ENCODE measurements at regions not wholly inside any gene's neighbourhood (a gene's known extent, or its start where the extent isn't known, plus 50 kb on each side); places are given as distances from the start of the nearest gene placed in this dataset.

DNA sequence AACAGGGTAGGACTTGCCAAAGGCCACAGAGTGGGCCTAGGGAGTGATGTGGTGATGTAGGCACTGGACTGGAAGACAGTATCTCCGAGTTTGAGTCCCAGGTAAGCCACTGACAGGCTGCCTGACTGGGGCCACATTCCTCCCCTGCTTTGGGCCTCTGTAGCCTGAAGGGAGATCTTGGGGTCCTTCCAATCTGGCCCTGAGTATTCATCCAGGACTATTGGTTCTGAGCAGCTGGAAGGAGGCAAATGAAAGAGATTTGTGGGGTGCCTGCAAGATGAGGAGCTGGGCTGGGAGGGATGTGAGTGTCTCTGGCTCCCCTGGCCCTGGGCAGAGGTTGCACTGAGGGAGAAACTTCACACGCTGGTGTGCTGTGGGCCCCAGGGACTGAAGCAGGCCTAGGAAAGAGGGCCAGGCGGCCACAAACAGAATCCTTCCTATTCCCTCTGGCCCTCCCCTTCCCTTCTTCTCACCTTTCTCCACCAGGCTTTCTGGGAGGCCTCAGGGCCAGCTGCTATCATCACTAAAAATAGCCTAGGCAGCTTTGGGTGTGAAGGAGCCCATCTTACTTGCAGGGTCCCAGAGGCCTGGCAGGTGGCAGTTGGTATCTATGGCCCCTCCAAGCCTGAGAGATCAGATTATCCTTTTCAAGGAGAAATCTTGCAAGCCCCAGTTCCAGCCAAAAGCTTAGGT lies 70.1 kb downstream of the PJA1 start:
- H2BK120ac ChIP-seq (ENCODE audit: insufficient read depth, low read length, poor library complexity), result peak overlapping the region; percentile 5
- no peaks in the 10 kb centered on the region for H3K9me3 ChIP-seq (ENCODE audit: insufficient read depth, low read depth, low read length)
- peaks cover 24 to 26% of the 10 kb centered on the region in 2 experiments for H3K4me1 ChIP-seq (ENCODE audit: control insufficient read depth in 1 of 2, insufficient read depth in 2 of 2, low read length in 2 of 2)
- no peak overlapping the region for H3K4me3 ChIP-seq (ENCODE audit: low read depth, low read length)
- no peak overlapping the region for H3K4ac ChIP-seq (ENCODE audit: low read depth, low read length)
- H3K79me2 ChIP-seq (ENCODE audit: control insufficient read depth, insufficient read depth, low read length, poor library complexity), result no peaks in the 10 kb centered on the region
- peaks cover 1% of the 10 kb centered on the region for H3K79me1 ChIP-seq (ENCODE audit: low read length)
- H2BK12ac ChIP-seq (ENCODE audit: low read length), result peak overlapping the region; percentile 5
- no peaks in the 10 kb centered on the region for H3K36me3 ChIP-seq (ENCODE audit: control insufficient read depth in 1 of 2, insufficient read depth in 2 of 2, low read length in 2 of 2)
- H3K4me2 ChIP-seq (ENCODE audit: low read length), result no peak overlapping the region
- H2AFZ ChIP-seq (ENCODE audit: insufficient read depth, low read length, poor library complexity), result no peak overlapping the region
- no peaks in the 10 kb centered on the region for H3K27me3 ChIP-seq (ENCODE audit: insufficient read depth, low read length)
- no peak overlapping the region for H3K14ac ChIP-seq (ENCODE audit: low read length)
- no peak overlapping the region for H4K12ac ChIP-seq (ENCODE audit: low read depth, low read length)
- no CpG with 5 or more reads among the region's 3 CpGs for WGBS (ENCODE audit: extremely low coverage, insufficient coverage, insufficient read length)
- peak overlapping the region; percentile 66 for H4K91ac ChIP-seq (ENCODE audit: low read depth, low read length)
- no peak overlapping the region for H3K9ac ChIP-seq (ENCODE audit: low read length)
- DNase-seq, result no peak
- no peak overlapping the region for H3K18ac ChIP-seq (ENCODE audit: low read length)
- H3K23ac ChIP-seq (ENCODE audit: low read length), result no peak overlapping the region
- H2BK5ac ChIP-seq (ENCODE audit: low read depth, low read length, poor library complexity), result no peak overlapping the region
- H2AK5ac ChIP-seq (ENCODE audit: low read length), result no peak overlapping the region
- no peak overlapping the region for H4K8ac ChIP-seq (ENCODE audit: low read depth, low read length)
- H3K27ac ChIP-seq (ENCODE audit: low read depth, low read length), result no peak overlapping the region

DNA sequence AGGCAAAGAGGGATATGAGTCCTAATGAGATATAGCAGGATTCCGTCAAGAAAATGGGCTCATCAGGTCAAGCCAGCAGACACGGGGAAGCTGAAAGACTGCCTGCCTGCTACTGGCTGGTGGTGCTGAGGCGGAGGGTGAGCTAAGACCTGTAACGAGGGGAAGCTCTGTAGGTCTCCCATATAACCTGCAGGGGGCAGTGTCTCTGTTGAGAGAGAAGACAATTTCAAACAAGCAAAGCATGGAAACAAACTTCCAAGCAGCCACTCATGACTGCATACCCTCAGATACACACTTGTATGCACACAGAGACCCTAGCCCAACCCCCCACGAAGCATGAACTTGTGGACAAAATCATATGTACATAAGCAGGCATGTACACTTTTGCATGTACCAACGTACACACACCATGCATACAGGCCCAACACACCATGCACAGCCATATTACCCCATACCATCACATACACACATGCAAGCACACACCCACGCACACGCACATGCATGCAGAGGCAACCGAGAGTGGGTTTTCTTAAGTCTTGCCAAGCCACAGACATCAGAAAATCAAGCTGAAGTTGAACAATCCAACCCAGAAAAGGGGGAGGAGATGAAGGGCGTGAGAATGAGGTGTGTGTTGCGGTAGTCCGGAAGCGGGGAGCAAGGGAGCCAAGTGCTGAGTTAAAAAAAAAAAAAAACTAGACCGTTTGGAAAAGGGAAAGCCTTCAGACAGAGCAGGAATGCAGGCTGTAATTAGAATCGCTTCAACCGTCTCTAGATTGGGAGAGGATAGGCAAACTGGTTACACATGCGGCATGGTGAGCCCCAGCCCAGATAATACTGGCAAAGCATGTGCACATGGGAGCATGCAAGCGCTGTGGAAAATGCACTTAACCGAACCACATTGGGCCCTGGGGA lies 71.0 kb downstream of the PJA1 start:
- H3K27me3 ChIP-seq (ENCODE audit: insufficient read depth, low read length), result no peaks in the 10 kb centered on the region
- H2AK5ac ChIP-seq (ENCODE audit: low read length), result no peak overlapping the region
- no peak overlapping the region for H3K27ac ChIP-seq (ENCODE audit: low read depth, low read length)
- no peak overlapping the region for H3K9ac ChIP-seq (ENCODE audit: low read length)
- no peak overlapping the region for H3K4me2 ChIP-seq (ENCODE audit: low read length)
- H3K9me3 ChIP-seq (ENCODE audit: insufficient read depth, low read depth, low read length), result no peaks in the 10 kb centered on the region
- H4K8ac ChIP-seq (ENCODE audit: low read depth, low read length), result no peak overlapping the region
- H2BK120ac ChIP-seq (ENCODE audit: insufficient read depth, low read length, poor library complexity), result no peak overlapping the region
- H3K36me3 ChIP-seq (ENCODE audit: control insufficient read depth in 1 of 2, insufficient read depth in 2 of 2, low read length in 2 of 2), result no peaks in the 10 kb centered on the region
- no CpG with 5 or more reads among the region's 19 CpGs for WGBS (ENCODE audit: extremely low coverage, insufficient coverage, insufficient read length)
- peaks cover 22 to 23% of the 10 kb centered on the region in 2 experiments for H3K4me1 ChIP-seq (ENCODE audit: control insufficient read depth in 1 of 2, insufficient read depth in 2 of 2, low read length in 2 of 2)
- no peak overlapping the region for H3K14ac ChIP-seq (ENCODE audit: low read length)
- H4K12ac ChIP-seq (ENCODE audit: low read depth, low read length), result no peak overlapping the region
- H3K18ac ChIP-seq (ENCODE audit: low read length), result no peak overlapping the region
- no peak overlapping the region for H2BK12ac ChIP-seq (ENCODE audit: low read length)
- H3K4ac ChIP-seq (ENCODE audit: low read depth, low read length), result no peak overlapping the region
- H3K79me1 ChIP-seq (ENCODE audit: low read length), result no peaks in the 10 kb centered on the region
- no peak overlapping the region for H2BK5ac ChIP-seq (ENCODE audit: low read depth, low read length, poor library complexity)
- DNase-seq, result peak; percentile 35 to 82
- H4K91ac ChIP-seq (ENCODE audit: low read depth, low read length), result peak overlapping the region; percentile 66
- no peak overlapping the region for H3K23ac ChIP-seq (ENCODE audit: low read length)
- H3K79me2 ChIP-seq (ENCODE audit: control insufficient read depth, insufficient read depth, low read length, poor library complexity), result no peaks in the 10 kb centered on the region
- no peak overlapping the region for H2AFZ ChIP-seq (ENCODE audit: insufficient read depth, low read length, poor library complexity)
- H3K4me3 ChIP-seq (ENCODE audit: low read depth, low read length), result no peak overlapping the region

DNA sequence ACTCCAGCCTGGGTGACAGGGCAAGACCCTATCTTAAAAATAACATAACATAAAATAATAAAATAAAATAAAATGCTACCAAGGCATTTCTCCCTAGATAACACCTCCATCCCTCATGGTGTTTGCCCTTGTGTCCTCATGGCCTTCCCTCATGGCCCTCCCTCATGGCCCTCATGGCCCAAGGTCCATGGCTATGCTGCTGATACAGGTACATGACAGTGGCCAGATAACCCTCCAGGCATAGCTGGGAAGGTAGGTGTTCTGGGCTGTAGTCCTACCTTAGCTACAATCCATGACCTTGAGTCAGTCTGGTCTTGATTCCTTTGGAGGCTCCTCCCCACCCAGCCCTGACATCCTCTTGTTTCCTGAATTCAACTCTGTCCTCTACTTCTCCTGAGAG lies 75.2 kb downstream of the PJA1 start:
- H3K36me3 ChIP-seq (ENCODE audit: control insufficient read depth in 1 of 2, insufficient read depth in 2 of 2, low read length in 2 of 2), result no peaks in the 10 kb centered on the region
- no peak overlapping the region for H3K4ac ChIP-seq (ENCODE audit: low read depth, low read length)
- no peak overlapping the region for H4K8ac ChIP-seq (ENCODE audit: low read depth, low read length)
- H3K9ac ChIP-seq (ENCODE audit: low read length), result no peak overlapping the region
- no peak overlapping the region for H3K4me3 ChIP-seq (ENCODE audit: low read depth, low read length)
- no peak overlapping the region for H3K18ac ChIP-seq (ENCODE audit: low read length)
- H3K4me2 ChIP-seq (ENCODE audit: low read length), result no peak overlapping the region
- H2BK5ac ChIP-seq (ENCODE audit: low read depth, low read length, poor library complexity), result no peak overlapping the region
- H3K27ac ChIP-seq (ENCODE audit: low read depth, low read length), result no peak overlapping the region
- no peak overlapping the region for H2BK120ac ChIP-seq (ENCODE audit: insufficient read depth, low read length, poor library complexity)
- H3K79me2 ChIP-seq (ENCODE audit: control insufficient read depth, insufficient read depth, low read length, poor library complexity), result no peaks in the 10 kb centered on the region
- no peak overlapping the region for H4K12ac ChIP-seq (ENCODE audit: low read depth, low read length)
- H3K9me3 ChIP-seq (ENCODE audit: insufficient read depth, low read depth, low read length), result no peaks in the 10 kb centered on the region
- no peak overlapping the region for H3K14ac ChIP-seq (ENCODE audit: low read length)
- H2AK5ac ChIP-seq (ENCODE audit: low read length), result no peak overlapping the region
- H2AFZ ChIP-seq (ENCODE audit: insufficient read depth, low read length, poor library complexity), result no peak overlapping the region
- H3K4me1 ChIP-seq (ENCODE audit: control insufficient read depth in 1 of 2, insufficient read depth in 2 of 2, low read length in 2 of 2), result peaks cover 22 to 29% of the 10 kb centered on the region in 2 experiments
- H3K23ac ChIP-seq (ENCODE audit: low read length), result no peak overlapping the region
- peaks cover 2% of the 10 kb centered on the region for H3K79me1 ChIP-seq (ENCODE audit: low read length)
- no peak overlapping the region for H4K91ac ChIP-seq (ENCODE audit: low read depth, low read length)
- DNase-seq, result peak; percentile 90 to 91
- no peak overlapping the region for H2BK12ac ChIP-seq (ENCODE audit: low read length)
- no peaks in the 10 kb centered on the region for H3K27me3 ChIP-seq (ENCODE audit: insufficient read depth, low read length)

- H3K4ac ChIP-seq (ENCODE audit: low read depth, low read length), result no peak overlapping the region
- no CpG with 5 or more reads among the region's 3 CpGs for WGBS (ENCODE audit: extremely low coverage, insufficient coverage, insufficient read length)
- no peak overlapping the region for H3K4me3 ChIP-seq (ENCODE audit: low read depth, low read length)
Measured at GRCh38 chrX:69089203-69089602, 76.0 kb downstream of the PJA1 start.

More at GRCh38 chrX:69089203-69089602, 76.0 kb downstream of the PJA1 start:
- H3K79me1 ChIP-seq (ENCODE audit: low read length), result peaks cover 2% of the 10 kb centered on the region
- H3K79me2 ChIP-seq (ENCODE audit: control insufficient read depth, insufficient read depth, low read length, poor library complexity), result no peaks in the 10 kb centered on the region
- H3K18ac ChIP-seq (ENCODE audit: low read length), result no peak overlapping the region
- H3K14ac ChIP-seq (ENCODE audit: low read length), result no peak overlapping the region
- H2AK5ac ChIP-seq (ENCODE audit: low read length), result no peak overlapping the region
- no peak overlapping the region for H4K8ac ChIP-seq (ENCODE audit: low read depth, low read length)
- no peak for DNase-seq
- H2AFZ ChIP-seq (ENCODE audit: insufficient read depth, low read length, poor library complexity), result no peak overlapping the region
- H3K4me2 ChIP-seq (ENCODE audit: low read length), result no peak overlapping the region
- H2BK120ac ChIP-seq (ENCODE audit: insufficient read depth, low read length, poor library complexity), result no peak overlapping the region
- H3K9me3 ChIP-seq (ENCODE audit: insufficient read depth, low read depth, low read length), result no peaks in the 10 kb centered on the region
- H4K91ac ChIP-seq (ENCODE audit: low read depth, low read length), result peak overlapping the region; percentile 61
- no peak overlapping the region for H3K23ac ChIP-seq (ENCODE audit: low read length)
- H3K27me3 ChIP-seq (ENCODE audit: insufficient read depth, low read length), result no peaks in the 10 kb centered on the region
- no peak overlapping the region for H4K12ac ChIP-seq (ENCODE audit: low read depth, low read length)
- no peak overlapping the region for H2BK5ac ChIP-seq (ENCODE audit: low read depth, low read length, poor library complexity)
- peak overlapping the region; percentile 58 for H2BK12ac ChIP-seq (ENCODE audit: low read length)
- H3K36me3 ChIP-seq (ENCODE audit: control insufficient read depth in 1 of 2, insufficient read depth in 2 of 2, low read length in 2 of 2), result no peaks in the 10 kb centered on the region
- H3K4me1 ChIP-seq (ENCODE audit: control insufficient read depth in 1 of 2, insufficient read depth in 2 of 2, low read length in 2 of 2), result peaks cover 18 to 23% of the 10 kb centered on the region in 2 experiments
- no peak overlapping the region for H3K9ac ChIP-seq (ENCODE audit: low read length)
- no peak overlapping the region for H3K27ac ChIP-seq (ENCODE audit: low read depth, low read length)
